ENCODE measurements at regions not wholly inside any gene's neighbourhood (a gene's known extent, or its start where the extent isn't known, plus 50 kb on each side); places are given as distances from the start of the nearest gene placed in this dataset.

DNA sequence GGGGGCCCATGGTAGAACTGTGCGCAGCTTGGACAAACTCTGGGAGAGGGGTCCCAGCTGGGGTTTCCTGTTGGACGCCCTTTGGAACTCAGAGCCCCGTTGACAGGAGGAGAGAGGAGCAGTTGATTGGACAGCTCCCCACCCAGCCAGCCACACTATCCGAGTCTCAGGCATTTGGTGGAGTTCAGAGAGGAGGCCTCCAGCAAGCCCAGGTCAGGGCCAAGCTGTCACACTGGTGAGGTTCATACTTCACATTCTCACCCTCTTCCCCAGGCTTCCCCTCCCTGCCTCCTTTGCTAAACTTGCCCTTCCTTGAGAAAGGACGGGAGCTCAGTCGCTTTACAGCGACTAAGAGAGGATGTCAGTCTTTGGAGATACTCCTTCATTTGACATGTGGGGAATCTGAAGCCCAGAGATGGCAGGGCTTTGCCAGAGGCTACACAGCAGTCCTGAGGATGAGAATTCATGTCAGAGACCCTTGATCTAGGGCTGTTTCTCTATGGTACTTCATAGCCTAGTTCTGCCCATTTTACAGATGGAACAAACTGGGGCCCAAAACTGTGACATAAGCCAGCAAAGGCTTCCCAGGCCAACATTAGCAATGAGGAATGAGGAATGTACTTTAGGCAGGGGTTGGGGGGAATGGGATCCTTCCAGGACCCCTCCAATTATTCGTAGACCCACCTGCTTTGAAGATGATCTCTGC, 142.2 kb downstream of the SMAD6 start:
- H2BK12ac ChIP-seq (ENCODE audit: low read depth, low read length), result no peak overlapping the region
- H4K91ac ChIP-seq (replicated peaks; ENCODE audit: insufficient read length, low read length), result no peak overlapping the region
- peaks cover 7 to 36% (median 29%) of the 10 kb centered on the region in 4 experiments for H3K27me3 ChIP-seq (replicated peaks in 1 of 4; ENCODE audit: control insufficient read depth in 3 of 4, extremely low read depth in 1 of 4, insufficient read depth in 3 of 4, low read length in 3 of 4)
- no peak overlapping the region for H3K4ac ChIP-seq (replicated peaks; ENCODE audit: insufficient read length, low read depth, low read length)
- H4K5ac ChIP-seq (ENCODE audit: insufficient read length, low read depth, low read length), result no peak overlapping the region
- H3K18ac ChIP-seq (ENCODE audit: extremely low read depth, low read length), result no peak overlapping the region
- TF ChIP-seq BACH1 (IDR thresholded peaks at IDR 0.05; ENCODE audit: low read length) (no peak), SP1 (IDR thresholded peaks at IDR 0.05; ENCODE audit: low read depth, low read length) (no peak), ASH2L (IDR thresholded peaks at IDR 0.05; ENCODE audit: low read length) (no peak), EP300 (IDR thresholded peaks at IDR 0.05; ENCODE audit: borderline replicate concordance in 1 of 2, low read depth in 2 of 2, low read length in 2 of 2) (no peak)
- H3K36me3 ChIP-seq (ENCODE audit: control insufficient read depth in 2 of 4, insufficient read depth in 4 of 4, low read length in 3 of 4), result no peaks in the 10 kb centered on the region
- H4K20me1 ChIP-seq (replicated peaks in 1 of 2; ENCODE audit: control insufficient read depth in 1 of 2, insufficient read depth in 2 of 2, low read length in 2 of 2), result no peaks in the 10 kb centered on the region
- no peak overlapping the region for H3K9ac ChIP-seq (replicated peaks in 1 of 4; ENCODE audit: extremely low read depth in 1 of 4, low read depth in 3 of 4, low read length in 3 of 4)
- no peak overlapping the region for H3K56ac ChIP-seq (replicated peaks; ENCODE audit: insufficient read length, low read depth, low read length)
- no peak overlapping the region for H2BK120ac ChIP-seq (replicated peaks; ENCODE audit: low read depth, low read length)
- no peak overlapping the region for H2BK20ac ChIP-seq (ENCODE audit: low read length)
- 78% methylated on average over 7 of the region's 8 CpGs; no CpG with 5 or more reads in 1 of the 2 experiments for WGBS, 2 experiments (ENCODE audit: extremely low coverage in 1 of 2, insufficient coverage in 1 of 2, insufficient read length in 1 of 2, insufficient replicate concordance in 2 of 2, low coverage in 1 of 2, low lambda C conversion rate in 2 of 2, missing lambda C conversion rate in 1 of 2)
- no peaks in the 10 kb centered on the region for H3K79me1 ChIP-seq (ENCODE audit: low read depth, low read length)
- POLR2A ChIA-PET (ENCODE audit: partially characterized antibody), result interaction anchor here (0.6 to 1.8 kb wide), 3 partner anchors 8 to 42 kb away, joined by 3 to 7 read pairs (median 5); no protein-coding TSS in a partner anchor
- no peak overlapping the region for H2BK15ac ChIP-seq (ENCODE audit: low read length)
- no peak overlapping the region for H4K8ac ChIP-seq (ENCODE audit: extremely low read depth, insufficient read depth, low read length)
- no peaks in the 10 kb centered on the region for H3K9me3 ChIP-seq (ENCODE audit: insufficient read depth in 2 of 2, low read depth in 1 of 2, low read length in 1 of 2)
- H3K4me2 ChIP-seq (ENCODE audit: insufficient read depth in 1 of 2, low read depth in 2 of 2, low read length in 2 of 2), result no peak overlapping the region
- no peak overlapping the region for H2BK5ac ChIP-seq (ENCODE audit: low read depth, low read length)
- CTCF ChIA-PET (ENCODE audit: partially characterized antibody), result interaction anchor here (1.3 to 12.5 kb wide), 9 partner anchors 7 to 239 kb away, joined by 3 to 202 read pairs (median 11); no protein-coding TSS in a partner anchor
- H3K23me2 ChIP-seq (ENCODE audit: low read depth, low read length), result no peaks in the 10 kb centered on the region; the same call in 1 of the 2 replicates
- H3K23ac ChIP-seq (ENCODE audit: insufficient read length), result no peak overlapping the region
- no peak for FAIRE-seq
- H3K27ac ChIP-seq (ENCODE audit: low read depth, low read length), result no peak overlapping the region
- no peak overlapping the region for H3K14ac ChIP-seq (ENCODE audit: insufficient read length)
- H3K79me2 ChIP-seq (ENCODE audit: control insufficient read depth in 1 of 2, insufficient read depth in 2 of 2, low read length in 2 of 2), result no peaks in the 10 kb centered on the region; a peak in 1 of 4 replicates
- H2AFZ ChIP-seq (ENCODE audit: low read length), result no peak overlapping the region
- DNase-seq (ENCODE audit: low read depth in 1 of 2, low spot score in 2 of 2), result no peak
- H3K4me3 ChIP-seq (ENCODE audit: extremely low read depth in 1 of 4, insufficient read depth in 2 of 4, low read depth in 3 of 4, low read length in 4 of 4), result no peak overlapping the region
- H2AK5ac ChIP-seq (ENCODE audit: low read depth, low read length), result no peak overlapping the region
- peaks cover 0 to 9% (median 4%) of the 10 kb centered on the region in 4 experiments; a peak in 4 of 7 replicates for H3K4me1 ChIP-seq (replicated peaks in 1 of 4; ENCODE audit: control insufficient read depth in 3 of 4, insufficient read depth in 4 of 4, low read length in 3 of 4)
